NCI-H1105 (cell line): ENCODE measurements at regions not wholly inside any gene's neighbourhood (a gene's known extent, or its start where the extent isn't known, plus 50 kb on each side); places are given as distances from the start of the nearest gene placed in this dataset.

Experiments
- DNase-seq: peaks from one replicate; lab custom pipeline; 2025; lab: John Stamatoyannopoulos, UW

- no peak for DNase-seq
Measured at GRCh38 chr18:7482342-7482741, 84.8 kb upstream of the PTPRM start.

- DNase-seq, result no peak
Measured at GRCh38 chr18:7485616-7486015, 81.5 kb upstream of the PTPRM start.

GRCh38 chr18:7488571-7488970 lies 78.5 kb upstream of the PTPRM start:
- DNase-seq, result no peak

GRCh38 chr18:7490104-7490503 lies 77.0 kb upstream of the PTPRM start:
- DNase-seq, result no peak

GRCh38 chr18:7492385-7492784 lies 74.7 kb upstream of the PTPRM start:
- DNase-seq, result no peak

- no peak for DNase-seq
Measured at GRCh38 chr18:7497081-7497480, 70.0 kb upstream of the PTPRM start.

GRCh38 chr18:7511106-7511505 lies 56.0 kb upstream of the PTPRM start:
- DNase-seq, result no peak

GRCh38 chr18:7512348-7512747 lies 54.8 kb upstream of the PTPRM start:
- no peak for DNase-seq

GRCh38 chr18:7512990-7513389 lies 54.1 kb upstream of the PTPRM start:
- DNase-seq, result no peak

- DNase-seq, result no peak
Measured at GRCh38 chr18:7514796-7515440, 52.2 kb upstream of the PTPRM start.

GRCh38 chr18:7516266-7517117 lies 50.6 kb upstream of the PTPRM start:
- no peak for DNase-seq
